Activated T-cell treated with anti-CD3 and anti-CD28 coated beads, Interleukin-2, amount 50 U/mL, for 48 hours (primary cell): ENCODE measurements at regions not wholly inside any gene's neighbourhood (a gene's known extent, or its start where the extent isn't known, plus 50 kb on each side); places are given as distances from the start of the nearest gene placed in this dataset.
"Not testable (repeated sequence)": the region's sequence is repeated elsewhere in the genome, so short reads cannot be mapped to it uniquely, and the experiment has no call there.

Source experiments
- DNase-seq, 2 experiments: peaks; one replicate each; pipeline ENCODE4 v3.0.0-alpha.2; 2020

DNA sequence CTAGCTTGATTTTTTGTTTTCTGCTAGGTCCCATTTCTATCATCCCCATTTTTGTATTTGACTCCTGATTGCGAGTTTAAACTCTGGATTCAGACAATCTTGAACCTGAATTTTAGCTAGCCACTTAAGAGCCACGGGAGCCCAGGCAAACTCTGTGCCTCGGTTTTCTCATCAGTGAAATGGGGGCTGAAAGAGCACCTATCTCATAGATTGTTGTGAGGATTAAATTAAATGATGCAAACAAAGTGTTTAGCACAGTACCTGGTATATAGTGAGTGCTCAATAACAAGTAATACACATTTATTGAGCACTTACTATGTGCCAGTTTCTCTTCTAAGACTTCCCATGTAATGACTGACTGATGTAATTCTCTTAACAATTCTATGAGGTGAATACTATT lies 158.1 kb upstream of the POU3F1 start:
- DNase-seq = no peak

DNA sequence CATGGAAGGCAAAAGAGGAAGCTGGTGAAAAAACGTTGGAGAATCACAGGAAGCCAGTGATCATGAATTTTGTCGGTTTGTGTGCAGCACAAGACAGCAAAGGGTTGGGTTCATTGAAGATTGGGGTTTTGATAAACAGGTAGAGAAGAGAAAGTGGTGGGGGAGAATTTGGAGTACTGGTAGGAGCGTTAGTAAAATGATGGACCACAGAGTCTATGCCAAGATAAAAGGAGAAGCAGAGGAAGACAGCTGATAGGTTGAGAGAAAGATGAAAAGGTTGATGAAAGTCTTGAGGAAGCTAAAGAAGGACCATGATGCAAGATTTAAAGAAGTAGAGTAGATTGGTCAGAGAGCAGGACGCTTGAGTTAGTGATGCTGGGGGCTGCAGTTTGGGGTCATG lies 156.8 kb upstream of the POU3F1 start:
- no peak for DNase-seq

DNA sequence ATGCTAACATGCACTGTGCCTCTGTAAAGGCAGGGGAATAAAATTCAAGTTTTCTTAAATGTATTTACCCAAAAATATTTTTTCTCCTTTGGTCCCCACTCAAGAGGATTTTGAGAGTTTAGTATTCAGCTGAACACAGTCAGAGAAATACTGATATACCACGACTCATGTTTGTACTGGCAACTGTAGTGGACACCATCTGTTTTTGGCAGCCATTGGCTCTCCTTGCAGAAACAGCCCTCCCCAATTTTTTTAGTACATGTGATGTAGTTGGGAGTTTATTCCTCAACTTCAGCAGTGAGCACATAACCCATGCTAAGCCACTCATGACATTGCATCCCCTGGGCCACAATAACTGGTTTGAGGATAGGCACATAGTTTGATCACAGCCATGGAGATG lies 154.8 kb upstream of the POU3F1 start:
- no peak for DNase-seq

DNA sequence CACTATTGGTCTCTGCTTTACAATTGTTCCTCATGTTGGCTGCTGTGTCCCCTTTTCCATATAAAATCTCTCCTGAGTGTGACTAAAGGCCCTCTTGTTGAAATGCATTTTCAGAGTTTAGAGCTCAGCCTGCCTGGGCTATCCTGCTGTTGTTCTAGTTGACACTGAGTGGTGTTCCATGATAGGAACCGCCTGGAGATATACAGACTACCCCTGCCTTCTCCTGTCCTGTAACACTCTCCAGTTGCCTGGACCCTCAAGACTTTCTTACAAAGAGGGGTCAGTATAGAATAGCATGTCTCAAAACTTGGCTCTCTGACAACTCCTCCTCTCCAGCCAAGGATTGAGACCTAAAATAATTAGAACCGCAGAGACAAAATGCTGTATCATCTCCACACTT lies 152.0 kb upstream of the POU3F1 start:
- no peak for DNase-seq

DNA sequence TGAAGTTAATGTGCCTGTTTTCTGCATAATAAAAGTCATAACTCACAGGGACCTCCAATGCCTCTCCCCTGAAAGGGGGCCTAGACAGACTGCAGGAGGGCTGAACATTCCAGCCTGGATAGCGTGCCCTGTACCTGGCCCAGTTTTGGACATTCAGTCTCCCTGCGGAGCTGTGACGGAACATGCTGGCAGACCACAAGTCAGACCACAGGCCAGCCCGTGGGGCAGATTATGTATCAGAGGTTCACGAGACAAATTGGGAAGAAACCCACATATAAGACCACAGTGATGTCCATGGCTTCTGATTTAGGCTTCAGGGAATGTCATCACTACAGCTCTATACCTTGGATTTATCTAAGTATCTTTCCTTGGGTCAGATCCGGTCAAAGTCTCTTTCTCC lies 151.5 kb upstream of the POU3F1 start:
- no peak for DNase-seq

DNA sequence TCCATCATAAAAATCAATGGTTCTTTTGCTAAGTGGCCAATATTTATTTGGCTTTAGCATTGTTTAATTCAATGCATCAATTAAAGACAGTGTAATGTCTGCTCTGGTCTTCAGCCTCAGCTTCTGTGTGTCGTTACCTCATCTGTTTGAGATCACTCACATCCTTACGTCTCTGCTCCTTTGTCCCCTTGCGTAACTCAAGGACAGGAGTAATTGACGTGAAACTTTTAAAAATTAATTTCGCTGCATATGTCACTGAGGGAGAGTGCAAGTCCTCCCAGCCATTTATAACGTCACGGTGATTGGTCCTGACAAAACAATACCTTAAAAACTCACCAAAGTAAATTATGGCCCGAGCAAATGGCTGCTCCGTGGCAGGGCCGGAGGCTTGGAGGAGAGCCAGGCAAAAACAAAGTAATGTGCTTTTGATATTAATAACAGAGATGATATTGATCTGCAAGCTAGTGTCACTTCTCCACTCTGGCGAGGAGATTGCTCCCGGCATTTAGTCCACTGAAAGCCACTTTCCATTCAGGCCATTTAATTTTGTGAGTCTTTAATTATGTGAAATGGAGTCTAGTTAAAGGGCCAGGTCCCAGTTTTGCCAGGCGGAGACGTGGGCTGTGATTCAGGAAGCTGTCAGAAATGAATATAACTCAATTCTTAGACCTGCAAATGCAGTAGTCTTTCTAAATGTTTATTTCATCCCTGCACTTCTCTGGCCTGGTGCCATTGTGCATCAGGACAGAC lies 150.9 kb upstream of the POU3F1 start:
- no peak for DNase-seq

DNA sequence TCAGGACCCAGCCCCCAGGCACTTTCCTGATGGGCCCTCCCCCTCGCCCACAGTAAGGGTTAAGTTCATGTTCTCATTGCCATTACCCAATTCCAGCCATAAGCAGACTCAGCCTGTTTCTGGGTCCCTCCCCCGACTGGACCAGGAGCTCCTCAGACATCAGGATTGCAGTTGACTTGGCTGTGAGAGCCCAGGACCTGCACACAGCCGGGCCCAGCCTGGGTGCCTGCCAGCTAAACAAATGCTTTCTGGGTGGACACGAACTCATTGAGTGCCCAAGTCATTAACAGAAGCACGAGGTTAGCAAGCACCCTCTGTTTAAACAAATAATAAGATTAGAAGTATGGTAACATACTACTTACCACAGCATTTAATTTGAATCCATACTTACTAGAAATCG lies 147.9 kb upstream of the POU3F1 start:
- no peak for DNase-seq

DNA sequence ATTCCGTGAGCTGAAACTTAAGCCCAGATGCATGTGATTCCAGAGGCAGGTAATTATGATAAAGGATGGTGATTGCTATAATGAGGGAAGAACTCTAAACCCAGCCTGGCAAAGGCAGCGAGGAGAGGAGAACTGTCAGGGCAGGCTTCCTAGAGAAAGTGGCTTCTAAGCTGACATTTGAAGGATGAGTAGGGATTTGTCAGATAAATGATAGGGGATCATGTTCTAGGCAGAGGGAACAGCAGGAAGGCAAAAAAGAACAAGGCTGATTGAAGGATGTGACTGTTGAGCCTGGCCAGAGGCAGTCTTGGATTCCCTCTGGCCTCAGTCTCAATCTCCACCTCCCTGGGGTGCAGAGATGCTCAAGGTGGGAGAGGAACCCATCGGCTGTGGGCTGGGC lies 146.4 kb upstream of the POU3F1 start:
- DNase-seq = no peak

DNA sequence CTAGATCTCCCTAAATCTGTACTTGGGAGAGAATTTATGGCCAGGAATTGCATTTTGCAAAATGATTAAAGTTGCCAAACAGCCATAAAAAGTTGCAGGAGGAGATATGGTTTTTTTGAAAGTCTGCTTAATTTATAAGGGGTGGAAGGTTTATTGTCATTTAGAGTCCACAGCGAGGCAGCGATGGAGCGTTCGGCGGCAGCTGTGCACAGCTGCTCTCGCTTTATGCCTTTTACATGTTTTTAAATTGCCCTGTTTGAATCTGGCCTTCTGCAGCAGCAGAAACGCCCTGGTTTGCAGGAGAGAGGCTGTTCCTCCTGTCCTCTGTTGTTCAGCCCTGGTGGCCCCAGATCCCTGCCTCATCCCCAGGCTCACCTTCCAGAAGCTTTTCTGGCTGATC lies 144.9 kb upstream of the POU3F1 start:
- no peak for DNase-seq

DNA sequence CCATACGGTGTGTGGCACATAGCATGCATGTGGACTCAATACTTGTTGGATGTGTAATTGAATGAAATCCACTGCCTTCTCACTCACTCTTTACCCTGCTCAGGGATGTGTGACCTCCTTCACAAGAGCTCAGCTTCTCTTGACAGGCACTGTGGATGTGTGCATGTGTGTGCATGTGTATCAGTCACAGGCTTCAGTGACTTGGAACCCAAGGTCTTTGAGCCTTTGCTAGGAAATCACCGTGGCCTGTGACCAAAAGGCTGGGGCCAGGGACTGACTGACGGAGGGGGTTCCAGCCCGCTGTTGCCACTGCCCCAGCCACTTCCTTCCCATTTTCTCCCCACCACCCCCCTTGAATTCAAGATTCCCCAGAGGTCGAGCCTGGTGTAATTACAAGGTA lies 144.4 kb upstream of the POU3F1 start:
- no peak for DNase-seq

DNA sequence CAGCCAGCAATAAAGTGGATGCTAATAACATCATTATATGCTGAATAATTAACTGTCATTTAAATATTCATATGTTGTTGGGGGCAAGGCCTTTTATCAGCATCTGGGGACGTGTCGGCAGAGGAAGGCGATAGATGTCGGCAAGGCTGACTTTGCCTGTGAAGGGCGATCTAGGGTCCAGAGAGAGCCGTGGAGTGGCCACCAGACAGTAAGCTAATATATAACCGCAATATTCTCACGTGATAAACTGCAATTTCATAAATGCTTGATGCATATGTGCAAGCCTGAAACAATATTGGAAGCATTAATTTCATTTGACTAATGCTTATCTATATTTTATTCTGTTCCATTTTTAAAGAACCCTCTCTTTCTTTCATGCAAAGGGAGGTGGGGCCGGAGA lies 141.0 kb upstream of the POU3F1 start:
- no peak for DNase-seq

DNA sequence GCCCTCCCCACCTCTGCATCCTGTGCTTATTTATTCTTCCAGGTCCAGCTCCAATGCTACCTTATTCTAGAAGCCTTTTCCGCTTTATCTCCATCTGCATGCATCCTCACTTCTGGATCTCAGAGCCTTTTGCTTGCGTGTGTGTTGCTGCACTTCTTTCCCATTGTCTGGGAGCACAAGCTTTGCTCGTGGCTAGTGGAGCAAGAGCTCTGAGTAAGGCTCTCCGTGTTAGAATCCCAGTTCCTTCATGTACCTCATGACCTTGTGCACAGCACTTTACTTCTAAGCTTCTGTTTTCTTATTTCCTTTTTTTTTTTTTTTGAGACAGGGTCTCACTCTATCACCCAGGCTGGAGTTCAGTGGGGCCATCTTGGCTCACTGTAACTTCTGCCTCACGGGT lies 140.0 kb upstream of the POU3F1 start:
- no peak for DNase-seq

DNA sequence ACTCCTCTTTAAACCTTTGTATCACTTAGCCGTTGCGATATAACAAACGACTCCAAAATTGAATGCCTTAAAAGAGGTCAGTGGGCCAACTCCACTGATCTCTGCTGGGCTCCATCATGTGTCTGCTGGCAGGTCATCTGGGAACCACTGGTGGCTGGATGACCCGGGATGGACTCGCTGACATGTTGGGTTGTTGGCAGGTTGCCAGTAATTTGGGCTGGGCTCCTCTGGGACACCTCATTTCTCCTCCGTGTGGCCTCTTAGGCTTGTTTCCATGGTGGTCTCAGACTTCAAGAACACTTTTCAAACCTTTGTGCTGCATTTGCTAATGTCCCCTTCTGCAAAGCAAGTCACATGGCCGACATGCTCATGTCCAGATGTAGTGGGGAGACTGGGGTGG lies 139.3 kb upstream of the POU3F1 start:
- no peak for DNase-seq

DNA sequence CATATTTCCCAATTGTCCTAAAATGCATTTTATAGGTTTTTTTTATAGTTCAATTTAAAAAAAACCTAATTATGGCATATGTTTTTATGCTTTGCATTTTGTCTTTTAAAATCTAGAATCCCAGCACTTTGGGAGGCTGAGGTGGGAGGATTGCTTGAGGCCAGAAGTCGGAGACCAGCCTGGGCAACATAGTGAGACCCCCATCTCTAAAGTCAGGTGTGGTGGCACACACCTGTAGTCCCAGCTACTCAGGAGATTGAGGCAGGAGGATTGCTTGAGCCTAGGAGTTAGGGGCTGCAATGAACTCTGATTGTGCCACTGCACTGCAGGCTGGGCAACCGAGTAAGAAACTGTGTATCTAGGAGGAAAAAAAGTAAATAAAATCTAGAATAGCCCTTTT lies 137.2 kb upstream of the POU3F1 start:
- DNase-seq = no peak

DNA sequence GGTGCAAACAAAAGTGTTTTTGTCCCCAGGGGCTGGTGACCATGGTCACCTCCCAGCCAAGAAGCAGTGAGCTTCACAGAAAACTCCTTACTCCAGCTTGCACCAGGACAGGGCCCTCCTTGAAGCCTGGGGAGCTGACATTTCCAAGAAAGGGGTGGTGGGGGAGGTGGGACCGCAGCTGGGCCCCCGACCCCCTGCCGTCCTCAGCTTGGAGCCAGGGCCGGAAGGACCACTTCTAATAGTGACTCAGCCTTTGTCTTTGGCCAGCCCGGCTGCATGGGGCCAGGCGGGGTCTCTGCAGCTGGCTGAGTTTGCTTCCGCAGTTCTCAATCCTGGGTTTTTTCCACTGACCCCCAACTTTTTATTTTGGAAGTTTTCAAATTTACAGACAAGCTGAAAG lies 136.5 kb upstream of the POU3F1 start:
- DNase-seq = no peak

DNA sequence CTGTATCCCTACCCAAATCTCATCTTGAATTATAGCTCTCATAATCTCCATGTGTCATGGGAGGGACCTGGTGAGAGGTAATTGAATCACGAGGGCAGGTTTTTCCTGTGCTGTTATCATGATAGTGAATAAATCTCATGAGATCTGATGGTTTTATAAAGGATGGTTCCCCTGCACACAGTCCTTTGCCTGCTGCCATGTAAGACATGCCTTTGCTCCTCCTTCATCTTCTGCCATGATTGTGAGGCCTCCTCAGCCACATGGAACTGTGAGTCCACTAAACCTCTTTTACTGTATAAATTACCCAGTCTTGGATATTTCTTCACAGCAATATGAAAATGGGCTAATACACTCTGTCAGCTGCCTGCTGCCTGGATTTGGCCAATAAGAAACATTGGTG lies 133.8 kb upstream of the POU3F1 start:
- not testable (repeated sequence) for DNase-seq

DNA sequence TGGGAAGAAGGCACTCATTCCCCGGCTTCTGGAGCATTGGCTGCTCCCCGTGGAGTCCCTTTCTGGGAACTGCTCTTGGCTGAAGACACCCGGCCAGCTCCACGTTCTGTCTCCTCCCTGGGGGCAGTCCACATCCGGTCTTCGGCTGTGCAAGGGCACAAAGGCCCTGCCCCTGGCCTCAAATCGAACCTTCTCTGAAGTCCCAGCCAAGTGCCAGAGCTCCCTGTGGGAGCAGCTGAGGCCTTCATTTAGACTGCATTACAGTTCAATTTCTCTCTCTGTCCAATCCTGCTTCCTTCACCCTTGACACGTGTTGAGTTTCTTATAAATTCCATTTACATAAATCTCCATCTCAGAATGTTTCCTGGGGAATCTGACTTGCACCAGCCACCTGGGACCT lies 132.9 kb upstream of the POU3F1 start:
- no peak for DNase-seq

DNA sequence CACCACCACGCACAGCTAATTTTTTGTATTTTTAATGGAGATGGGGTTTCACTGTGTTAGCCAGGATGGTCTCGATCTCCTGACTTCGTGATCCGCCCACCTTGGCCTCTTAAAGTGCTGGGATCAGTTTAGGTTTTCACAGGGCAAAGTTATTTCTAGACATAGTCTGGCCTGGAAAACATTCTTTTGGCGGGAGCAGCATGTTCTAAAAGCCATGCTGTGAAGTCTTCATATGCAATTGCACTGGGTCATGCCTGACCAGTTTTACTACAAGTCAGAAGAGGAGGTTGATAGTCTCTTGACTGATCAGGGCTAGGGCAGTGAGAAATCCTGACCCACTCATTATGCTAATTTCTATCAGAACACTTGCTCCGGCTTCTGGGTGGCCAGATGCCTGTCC lies 131.6 kb upstream of the POU3F1 start:
- DNase-seq = no peak

DNA sequence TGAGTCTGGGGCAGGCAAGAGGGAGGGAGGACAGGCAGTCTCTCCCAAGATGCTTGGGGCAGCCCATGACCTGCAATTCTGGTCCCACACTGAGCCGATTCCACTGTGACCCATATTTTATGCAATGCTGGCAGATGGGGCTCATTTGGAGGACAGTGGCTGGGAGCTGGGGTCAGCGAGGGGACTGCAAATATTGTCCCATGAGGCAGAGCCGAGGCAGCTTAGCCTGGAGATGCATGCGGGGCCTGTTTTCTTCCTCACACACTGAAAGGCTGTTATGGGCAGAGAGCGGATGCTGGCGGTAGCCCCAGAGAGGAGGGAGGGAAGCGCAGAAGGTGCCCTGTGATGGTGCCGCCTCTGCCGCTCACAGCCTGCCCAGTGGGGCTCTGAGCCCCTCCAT lies 128.5 kb upstream of the POU3F1 start:
- DNase-seq = no peak

DNA sequence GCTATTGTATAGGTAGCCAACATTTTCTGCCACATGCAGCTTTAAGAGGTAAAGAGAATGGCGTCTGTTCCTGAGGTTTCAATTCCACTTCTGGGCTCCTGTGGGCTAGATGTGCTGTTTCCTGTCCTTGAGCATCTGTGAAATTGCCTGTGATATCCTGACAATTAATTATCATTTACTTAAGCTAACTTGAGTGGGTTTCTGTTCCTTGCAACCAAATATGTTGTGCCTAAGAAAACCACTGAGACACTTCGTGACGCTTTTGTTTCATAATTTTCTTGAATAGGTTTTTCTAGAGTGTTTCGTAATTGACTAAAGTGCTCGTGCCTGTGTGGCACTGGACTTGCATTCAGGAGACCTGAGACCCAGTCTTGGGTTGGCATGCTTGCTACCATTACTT lies 127.3 kb upstream of the POU3F1 start:
- no peak for DNase-seq

DNA sequence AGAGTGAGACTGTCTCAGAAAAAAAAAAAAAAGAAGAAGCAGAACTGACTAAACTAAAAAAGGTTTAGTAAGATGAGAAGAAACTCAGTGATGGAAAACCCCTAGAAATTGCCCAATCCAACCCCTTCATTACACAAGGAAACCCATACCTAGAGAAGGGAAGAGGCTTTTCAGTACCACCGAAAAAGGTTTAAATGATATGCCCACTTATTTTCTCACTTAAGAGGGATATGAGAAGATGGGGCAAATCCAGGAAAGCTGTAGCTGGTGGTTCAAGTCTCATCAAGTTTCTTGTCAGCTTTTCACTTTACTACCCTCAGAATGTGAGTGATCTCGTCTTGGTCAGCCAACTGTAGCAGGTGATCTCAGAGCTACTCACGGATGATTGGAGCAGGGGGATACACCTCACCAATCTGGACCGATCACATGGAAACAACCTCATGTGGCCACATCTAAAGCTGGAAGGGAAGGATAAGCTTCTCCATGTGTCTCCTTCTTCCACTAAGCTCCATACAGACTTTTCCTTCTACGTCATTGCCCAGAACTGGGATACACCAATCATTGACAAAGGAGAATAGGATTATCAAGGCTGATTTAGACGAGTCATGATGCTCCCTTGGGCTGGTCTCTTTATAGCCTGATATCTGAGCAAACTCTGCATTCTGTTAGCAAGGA lies 126.7 kb upstream of the POU3F1 start:
- no peak for DNase-seq

DNA sequence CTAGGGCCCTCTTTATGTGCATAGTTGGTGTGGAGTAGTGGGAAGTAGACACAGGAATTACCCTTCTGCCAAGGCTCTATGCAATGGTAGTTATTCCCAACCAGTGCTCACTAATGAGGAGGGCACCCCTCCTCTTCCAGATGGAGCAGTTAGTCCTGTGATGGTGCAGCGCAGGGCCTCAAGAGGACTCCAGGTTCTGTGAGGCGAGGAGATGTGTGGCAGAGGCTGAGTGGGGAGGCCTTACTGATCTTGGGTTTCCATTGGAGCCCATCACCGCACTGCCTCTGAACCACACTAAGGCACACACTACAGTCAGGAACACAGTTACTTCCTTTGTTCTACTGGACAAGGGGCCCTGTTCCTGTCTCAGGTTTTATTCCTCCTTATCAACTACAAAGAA lies 122.5 kb upstream of the POU3F1 start:
- DNase-seq = no peak

DNA sequence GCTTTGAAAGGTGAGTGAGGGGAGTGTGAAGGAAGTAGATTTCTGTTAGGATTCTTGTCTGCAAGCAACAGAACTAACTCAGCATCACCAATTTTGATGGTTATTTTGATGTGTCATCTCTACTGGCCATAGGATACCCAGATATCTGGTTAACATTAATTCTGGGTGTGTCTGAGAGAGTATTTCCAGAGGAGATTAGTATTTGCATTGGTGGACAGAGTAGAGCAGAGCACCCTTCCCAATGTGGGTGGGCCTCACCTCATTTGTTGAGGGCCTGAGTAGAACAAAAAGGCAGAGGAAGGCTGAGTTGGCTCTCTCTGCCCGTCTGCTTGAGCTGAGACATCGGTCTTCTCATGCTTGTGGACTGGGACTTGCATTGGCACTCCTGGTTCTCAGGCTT lies 121.8 kb upstream of the POU3F1 start:
- DNase-seq = no peak

DNA sequence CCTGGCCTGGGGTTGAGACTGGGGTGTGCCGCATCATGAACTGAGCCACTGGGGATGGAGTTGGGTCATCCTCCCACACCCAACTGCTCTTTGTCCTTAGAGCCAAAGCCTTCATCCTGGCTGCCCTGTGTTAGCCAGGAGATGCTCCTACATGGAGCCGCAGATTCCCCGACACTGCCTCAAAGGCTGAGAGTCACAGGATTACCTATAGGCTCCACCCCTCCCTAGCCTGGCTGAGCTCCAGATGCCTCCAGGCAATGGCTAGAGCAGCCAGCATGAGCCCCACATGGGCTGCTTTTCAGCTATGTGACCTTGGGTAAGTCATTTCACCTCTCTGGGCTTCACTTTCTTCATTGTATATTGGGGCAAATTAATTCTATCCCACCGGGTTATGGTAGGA lies 119.9 kb upstream of the POU3F1 start:
- no peak for DNase-seq
